ENCODE measurements at regions not wholly inside any gene's neighbourhood (a gene's known extent, or its start where the extent isn't known, plus 50 kb on each side); places are given as distances from the start of the nearest gene placed in this dataset.

DNA sequence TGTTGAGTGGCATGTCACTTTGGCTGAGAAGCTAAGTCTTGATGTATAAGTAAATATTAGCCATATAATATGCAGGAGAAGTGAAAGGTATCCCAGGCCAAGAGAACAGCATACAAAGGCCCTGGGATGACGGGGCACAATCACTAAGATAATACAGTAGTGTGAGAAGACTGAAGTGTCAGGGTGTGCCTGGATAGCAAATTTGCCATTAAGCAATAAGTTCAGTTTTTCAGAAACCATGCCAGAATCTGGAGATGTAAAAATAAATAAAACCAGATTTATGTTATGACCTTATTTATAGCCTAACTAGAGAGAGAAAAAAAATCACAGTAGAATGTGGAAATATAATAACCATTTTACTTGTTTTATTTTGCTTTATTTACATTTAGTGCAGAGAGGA, 1858.7 kb upstream of the CELF4 start:
- TF ChIP-seq POLR2A (IDR thresholded peaks at IDR 0.05), result no peak
- TF ChIP-seq, protein P1, sequence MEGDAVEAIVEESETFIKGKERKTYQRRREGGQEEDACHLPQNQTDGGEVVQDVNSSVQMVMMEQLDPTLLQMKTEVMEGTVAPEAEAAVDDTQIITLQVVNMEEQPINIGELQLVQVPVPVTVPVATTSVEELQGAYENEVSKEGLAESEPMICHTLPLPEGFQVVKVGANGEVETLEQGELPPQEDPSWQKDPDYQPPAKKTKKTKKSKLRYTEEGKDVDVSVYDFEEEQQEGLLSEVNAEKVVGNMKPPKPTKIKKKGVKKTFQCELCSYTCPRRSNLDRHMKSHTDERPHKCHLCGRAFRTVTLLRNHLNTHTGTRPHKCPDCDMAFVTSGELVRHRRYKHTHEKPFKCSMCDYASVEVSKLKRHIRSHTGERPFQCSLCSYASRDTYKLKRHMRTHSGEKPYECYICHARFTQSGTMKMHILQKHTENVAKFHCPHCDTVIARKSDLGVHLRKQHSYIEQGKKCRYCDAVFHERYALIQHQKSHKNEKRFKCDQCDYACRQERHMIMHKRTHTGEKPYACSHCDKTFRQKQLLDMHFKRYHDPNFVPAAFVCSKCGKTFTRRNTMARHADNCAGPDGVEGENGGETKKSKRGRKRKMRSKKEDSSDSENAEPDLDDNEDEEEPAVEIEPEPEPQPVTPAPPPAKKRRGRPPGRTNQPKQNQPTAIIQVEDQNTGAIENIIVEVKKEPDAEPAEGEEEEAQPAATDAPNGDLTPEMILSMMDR (IDR thresholded peaks at IDR 0.05 in 8 of 11, conservative IDR thresholded peaks at IDR 0.05 in 3 of 11), result no peak
